Left renal pelvis (tissue), 4 donors: ENCODE measurements at regions not wholly inside any gene's neighbourhood (a gene's known extent, or its start where the extent isn't known, plus 50 kb on each side); places are given as distances from the start of the nearest gene placed in this dataset.

Source experiments
- DNase-seq, 4 donors: peaks; one replicate each; pipeline ENCODE4 v3.0.0-alpha.2; 2013; ENCODE audit warnings: low read depth in 4 of 4, low spot score in 3 of 4

- no peak for DNase-seq
These were observed 119.1 kb upstream of the DTNBP1 start for GRCh38 chr6:15781890-15782289.

GRCh38 chr6:15781333-15781732, 118.5 kb upstream of the DTNBP1 start:
- DNase-seq: no peak

GRCh38 chr6:15780437-15780836, 117.6 kb upstream of the DTNBP1 start:
- no peak for DNase-seq

GRCh38 chr6:15779726-15780125, 116.9 kb upstream of the DTNBP1 start:
- no peak for DNase-seq

- no peak for DNase-seq
These were observed 113.7 kb upstream of the DTNBP1 start for GRCh38 chr6:15776458-15776980.

- no peak for DNase-seq
These were observed 112.9 kb upstream of the DTNBP1 start for GRCh38 chr6:15775741-15776140.

GRCh38 chr6:15775076-15775634, 112.3 kb upstream of the DTNBP1 start:
- DNase-seq: no peak

- DNase-seq: no peak
These were observed 111.1 kb upstream of the DTNBP1 start for GRCh38 chr6:15773806-15774410.

GRCh38 chr6:15770347-15771143, 107.7 kb upstream of the DTNBP1 start:
- no peak for DNase-seq

- DNase-seq: no peak
These were observed 106.7 kb upstream of the DTNBP1 start for GRCh38 chr6:15769511-15770018.

- DNase-seq: no peak
These were observed 106.2 kb upstream of the DTNBP1 start for GRCh38 chr6:15768999-15769398.

GRCh38 chr6:15763837-15764236, 101.0 kb upstream of the DTNBP1 start:
- peak; percentile 3 to 26 (median 14) for DNase-seq

- DNase-seq: no peak
These were observed 100.5 kb upstream of the DTNBP1 start for GRCh38 chr6:15763364-15763763.

GRCh38 chr6:15761045-15761502, 98.2 kb upstream of the DTNBP1 start:
- no peak for DNase-seq

GRCh38 chr6:15758631-15759215, 95.9 kb upstream of the DTNBP1 start:
- no peak for DNase-seq

- no peak for DNase-seq
These were observed 92.7 kb upstream of the DTNBP1 start for GRCh38 chr6:15755526-15755925.

- DNase-seq: no peak
These were observed 91.9 kb upstream of the DTNBP1 start for GRCh38 chr6:15754706-15755079.

- DNase-seq: no peak
These were observed 91.3 kb upstream of the DTNBP1 start for GRCh38 chr6:15754035-15754705.

GRCh38 chr6:15752820-15753219, 90.0 kb upstream of the DTNBP1 start:
- DNase-seq: no peak

- DNase-seq: no peak
These were observed 89.0 kb upstream of the DTNBP1 start for GRCh38 chr6:15751721-15752350.
